ENCODE measurements at regions not wholly inside any gene's neighbourhood (a gene's known extent, or its start where the extent isn't known, plus 50 kb on each side); places are given as distances from the start of the nearest gene placed in this dataset.

DNA sequence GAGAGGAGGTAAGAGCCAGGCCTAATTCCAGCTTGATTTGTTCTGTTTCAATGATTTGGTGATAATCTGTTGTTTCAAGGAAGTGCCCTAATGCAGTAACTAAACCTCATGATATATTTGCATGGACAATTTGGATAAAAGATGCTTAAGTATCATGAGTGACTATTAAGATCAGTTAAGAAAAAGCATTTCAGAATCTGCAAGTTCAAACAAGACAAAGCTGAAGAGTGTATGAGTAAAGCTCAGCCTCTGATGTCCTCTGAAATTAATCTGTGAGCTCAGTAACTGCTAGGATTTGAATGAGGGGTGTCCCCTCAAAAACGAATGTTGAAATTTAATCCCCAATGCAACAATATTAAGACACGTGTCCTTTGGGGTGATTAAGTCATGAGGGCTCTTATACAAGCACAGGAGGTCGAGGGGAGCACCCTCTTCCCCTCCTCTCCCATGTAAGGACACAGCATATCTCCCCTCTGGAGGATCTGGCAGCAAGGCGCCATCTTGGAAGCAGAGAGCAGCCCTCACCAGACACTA is 949.2 kb downstream of the GALC start:
- H3K27me3 Mint-ChIP-seq (ENCODE audit: insufficient read depth, low read depth, poor library complexity): peaks cover 1% of the 10 kb centered on the region
- H3K27ac Mint-ChIP-seq: no peak overlapping the region
- TF ChIP-seq ETS1 (IDR thresholded peaks at IDR 0.05) (no peak), ZNF331 (CRISPR knock-in tag; IDR thresholded peaks at IDR 0.05; ENCODE audit: low read depth) (no peak), ZNF462 (CRISPR knock-in tag; IDR thresholded peaks at IDR 0.05) (no peak), STAT1 (IDR thresholded peaks at IDR 0.05; ENCODE audit: unreplicated experiment) (no peak), CREB1 (CRISPR knock-in tag; IDR thresholded peaks at IDR 0.05; ENCODE audit: low read depth) (no peak), EZH2phosphoT487 (IDR thresholded peaks at IDR 0.05; ENCODE audit: unreplicated experiment) (no peak), JUNB (IDR thresholded peaks at IDR 0.05; ENCODE audit: unreplicated experiment) (no peak), POLR2AphosphoS5 (IDR thresholded peaks at IDR 0.05; ENCODE audit: low read depth) (no peak), ZNF114 (CRISPR knock-in tag; IDR thresholded peaks at IDR 0.05) (no peak), NANOG (IDR thresholded peaks at IDR 0.05; ENCODE audit: borderline replicate concordance) (no peak), EZH2 (IDR thresholded peaks at IDR 0.05; ENCODE audit: low read depth, unreplicated experiment) (no peak)
- TF ChIP-seq, protein P1, sequence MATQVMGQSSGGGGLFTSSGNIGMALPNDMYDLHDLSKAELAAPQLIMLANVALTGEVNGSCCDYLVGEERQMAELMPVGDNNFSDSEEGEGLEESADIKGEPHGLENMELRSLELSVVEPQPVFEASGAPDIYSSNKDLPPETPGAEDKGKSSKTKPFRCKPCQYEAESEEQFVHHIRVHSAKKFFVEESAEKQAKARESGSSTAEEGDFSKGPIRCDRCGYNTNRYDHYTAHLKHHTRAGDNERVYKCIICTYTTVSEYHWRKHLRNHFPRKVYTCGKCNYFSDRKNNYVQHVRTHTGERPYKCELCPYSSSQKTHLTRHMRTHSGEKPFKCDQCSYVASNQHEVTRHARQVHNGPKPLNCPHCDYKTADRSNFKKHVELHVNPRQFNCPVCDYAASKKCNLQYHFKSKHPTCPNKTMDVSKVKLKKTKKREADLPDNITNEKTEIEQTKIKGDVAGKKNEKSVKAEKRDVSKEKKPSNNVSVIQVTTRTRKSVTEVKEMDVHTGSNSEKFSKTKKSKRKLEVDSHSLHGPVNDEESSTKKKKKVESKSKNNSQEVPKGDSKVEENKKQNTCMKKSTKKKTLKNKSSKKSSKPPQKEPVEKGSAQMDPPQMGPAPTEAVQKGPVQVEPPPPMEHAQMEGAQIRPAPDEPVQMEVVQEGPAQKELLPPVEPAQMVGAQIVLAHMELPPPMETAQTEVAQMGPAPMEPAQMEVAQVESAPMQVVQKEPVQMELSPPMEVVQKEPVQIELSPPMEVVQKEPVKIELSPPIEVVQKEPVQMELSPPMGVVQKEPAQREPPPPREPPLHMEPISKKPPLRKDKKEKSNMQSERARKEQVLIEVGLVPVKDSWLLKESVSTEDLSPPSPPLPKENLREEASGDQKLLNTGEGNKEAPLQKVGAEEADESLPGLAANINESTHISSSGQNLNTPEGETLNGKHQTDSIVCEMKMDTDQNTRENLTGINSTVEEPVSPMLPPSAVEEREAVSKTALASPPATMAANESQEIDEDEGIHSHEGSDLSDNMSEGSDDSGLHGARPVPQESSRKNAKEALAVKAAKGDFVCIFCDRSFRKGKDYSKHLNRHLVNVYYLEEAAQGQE (IDR thresholded peaks at IDR 0.05; ENCODE audit: unreplicated experiment): no peak
- TF ChIP-seq, protein P2, sequence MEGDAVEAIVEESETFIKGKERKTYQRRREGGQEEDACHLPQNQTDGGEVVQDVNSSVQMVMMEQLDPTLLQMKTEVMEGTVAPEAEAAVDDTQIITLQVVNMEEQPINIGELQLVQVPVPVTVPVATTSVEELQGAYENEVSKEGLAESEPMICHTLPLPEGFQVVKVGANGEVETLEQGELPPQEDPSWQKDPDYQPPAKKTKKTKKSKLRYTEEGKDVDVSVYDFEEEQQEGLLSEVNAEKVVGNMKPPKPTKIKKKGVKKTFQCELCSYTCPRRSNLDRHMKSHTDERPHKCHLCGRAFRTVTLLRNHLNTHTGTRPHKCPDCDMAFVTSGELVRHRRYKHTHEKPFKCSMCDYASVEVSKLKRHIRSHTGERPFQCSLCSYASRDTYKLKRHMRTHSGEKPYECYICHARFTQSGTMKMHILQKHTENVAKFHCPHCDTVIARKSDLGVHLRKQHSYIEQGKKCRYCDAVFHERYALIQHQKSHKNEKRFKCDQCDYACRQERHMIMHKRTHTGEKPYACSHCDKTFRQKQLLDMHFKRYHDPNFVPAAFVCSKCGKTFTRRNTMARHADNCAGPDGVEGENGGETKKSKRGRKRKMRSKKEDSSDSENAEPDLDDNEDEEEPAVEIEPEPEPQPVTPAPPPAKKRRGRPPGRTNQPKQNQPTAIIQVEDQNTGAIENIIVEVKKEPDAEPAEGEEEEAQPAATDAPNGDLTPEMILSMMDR (conservative IDR thresholded peaks at IDR 0.05; ENCODE audit: low read depth in 2 of 2): no peak
- no peak overlapping the region for H3K4me3 ChIP-seq
- H3K27ac ChIP-seq (ENCODE audit: low read depth): no peak overlapping the region
- H3F3A ChIP-seq (replicated peaks; ENCODE audit: low read depth): no peaks in the 10 kb centered on the region
- H4K20me1 ChIP-seq (replicated peaks; ENCODE audit: insufficient read depth): no peaks in the 10 kb centered on the region
- no peaks in the 10 kb centered on the region for H3K4me1 ChIP-seq (ENCODE audit: insufficient read depth)
- H3K79me2 ChIP-seq (replicated peaks; ENCODE audit: insufficient read depth): no peaks in the 10 kb centered on the region
- H3K9me2 ChIP-seq (ENCODE audit: insufficient read depth): no peaks in the 10 kb centered on the region
- DNase-seq (ENCODE audit: low spot score): no peak
- no peaks in the 10 kb centered on the region for H3K36me3 Mint-ChIP-seq (ENCODE audit: low read depth)
- H3K4me3 Mint-ChIP-seq: no peak overlapping the region
- no peak overlapping the region for H3K4me2 ChIP-seq
- H3K27me3 ChIP-seq (ENCODE audit: insufficient read depth): no peaks in the 10 kb centered on the region
- peaks cover 3% of the 10 kb centered on the region; the same call in 1 of the 3 replicates for H3K4me1 Mint-ChIP-seq
- H2AFZ ChIP-seq: no peak overlapping the region
- H3K36me3 ChIP-seq (ENCODE audit: insufficient read depth): no peaks in the 10 kb centered on the region
- H3K9me3 Mint-ChIP-seq: no peaks in the 10 kb centered on the region
- no peak for ATAC-seq

Data from GM23338 (cell line).